Endodermal cell (in vitro differentiated cells): ENCODE measurements at regions not wholly inside any gene's neighbourhood (a gene's known extent, or its start where the extent isn't known, plus 50 kb on each side); places are given as distances from the start of the nearest gene placed in this dataset.

Experiments used
- DNase-seq: peaks from one replicate; pipeline ENCODE4 v3.0.0-alpha.2; 2017
- H3K27ac ChIP-seq: 2 replicates; pipeline ENCODE4 v1.5.1; 2013; ENCODE audit warnings: mild to moderate bottlenecking, low read depth, low read length, moderate library complexity
- H3K27me3 ChIP-seq: 2 replicates; pipeline ENCODE4 v1.6.1; 2013; ENCODE audit warnings: mild to moderate bottlenecking, low read length, moderate library complexity; ENCODE audit not compliant: insufficient read depth, control insufficient read depth, poor library complexity, severe bottlenecking
- H3K36me3 ChIP-seq: 2 replicates; pipeline ENCODE4 v1.7.0; 2013; ENCODE audit warnings: mild to moderate bottlenecking, low read length, moderate library complexity; ENCODE audit not compliant: control insufficient read depth, insufficient read depth
- H3K4me1 ChIP-seq: one replicate; pipeline ENCODE4 v1.7.0; 2013; ENCODE audit warnings: low read length; ENCODE audit not compliant: control insufficient read depth, insufficient read depth
- H3K4me3 ChIP-seq: 2 replicates; pipeline ENCODE4 v1.5.1; 2013; ENCODE audit warnings: mild to moderate bottlenecking, low read length, moderate library complexity
- H3K9ac ChIP-seq: 2 replicates; pipeline ENCODE4 v1.6.1; 2013; ENCODE audit warnings: mild to moderate bottlenecking, low read length, moderate library complexity; ENCODE audit not compliant: poor library complexity, severe bottlenecking; ENCODE audit errors: extremely low read depth
- H3K9me3 ChIP-seq: 2 replicates; pipeline ENCODE4 v1.6.1; 2013; ENCODE audit warnings: mild to moderate bottlenecking, low read length, moderate library complexity; ENCODE audit not compliant: control insufficient read depth
- H3K27ac Mint-ChIP-seq: 2 replicates; pipeline ENCODE4 v1.8.0; 2020; ENCODE audit warnings: mixed read lengths
- H3K27me3 Mint-ChIP-seq: 2 replicates; pipeline ENCODE4 v1.8.0; 2021; ENCODE audit warnings: mild to moderate bottlenecking, mixed read lengths; ENCODE audit not compliant: insufficient read depth
- H3K36me3 Mint-ChIP-seq: 2 replicates; pipeline ENCODE4 v1.8.0; 2020; ENCODE audit warnings: low read depth, mixed read lengths
- H3K4me1 Mint-ChIP-seq: 2 replicates; pipeline ENCODE4 v1.8.0; 2020; ENCODE audit warnings: mixed read lengths
- H3K4me3 Mint-ChIP-seq: 2 replicates; pipeline ENCODE4 v1.8.0; 2020; ENCODE audit warnings: mild to moderate bottlenecking, moderate library complexity, mixed read lengths
- H3K9me3 Mint-ChIP-seq: 2 replicates; pipeline ENCODE4 v1.8.0; 2020; ENCODE audit warnings: mild to moderate bottlenecking, mixed read lengths
- WGBS, 2 experiments: methylation state at CpG; one replicate each; pipeline versions ENCODE4 v1.1.5 to v1.1.7; 2013; ENCODE audit warnings: missing lambda C conversion rate in 2 of 2, mixed read lengths in 1 of 2; ENCODE audit not compliant: insufficient coverage in 1 of 2, insufficient read length in 1 of 2; 5-methylcytosine and 5-hydroxymethylcytosine counted together
- TF ChIP-seq, protein P1 (sequence below): fragments of 200-600 bp; sonication (generic); conservative IDR thresholded peaks from 2 replicates; pipeline ENCODE4 v1.5.0; 2021; ENCODE audit warnings: antibody characterized with exemption, mild to moderate bottlenecking

DNA sequence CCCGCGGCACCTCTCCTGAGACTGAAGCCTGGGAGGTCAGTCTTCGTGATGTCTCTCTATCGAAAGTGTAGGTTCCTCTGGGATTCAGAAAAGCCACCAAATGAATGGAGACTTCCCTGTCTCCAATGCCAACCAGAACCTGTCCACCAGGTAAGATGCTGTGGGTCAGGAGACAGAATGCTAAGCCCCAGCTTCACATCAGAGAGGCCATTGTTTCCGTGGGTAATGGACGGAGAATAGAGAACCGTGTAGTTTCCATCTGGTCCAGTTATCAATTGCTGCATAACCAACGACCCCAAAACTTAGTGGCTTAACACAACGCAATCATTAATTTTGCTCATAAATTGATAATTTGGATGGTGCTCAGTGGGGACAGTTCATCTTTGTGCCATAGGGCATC lies 93.5 kb downstream of the DDX1 start:
- H3K36me3 Mint-ChIP-seq, result no peaks in the 10 kb centered on the region
- TF ChIP-seq, protein P1, sequence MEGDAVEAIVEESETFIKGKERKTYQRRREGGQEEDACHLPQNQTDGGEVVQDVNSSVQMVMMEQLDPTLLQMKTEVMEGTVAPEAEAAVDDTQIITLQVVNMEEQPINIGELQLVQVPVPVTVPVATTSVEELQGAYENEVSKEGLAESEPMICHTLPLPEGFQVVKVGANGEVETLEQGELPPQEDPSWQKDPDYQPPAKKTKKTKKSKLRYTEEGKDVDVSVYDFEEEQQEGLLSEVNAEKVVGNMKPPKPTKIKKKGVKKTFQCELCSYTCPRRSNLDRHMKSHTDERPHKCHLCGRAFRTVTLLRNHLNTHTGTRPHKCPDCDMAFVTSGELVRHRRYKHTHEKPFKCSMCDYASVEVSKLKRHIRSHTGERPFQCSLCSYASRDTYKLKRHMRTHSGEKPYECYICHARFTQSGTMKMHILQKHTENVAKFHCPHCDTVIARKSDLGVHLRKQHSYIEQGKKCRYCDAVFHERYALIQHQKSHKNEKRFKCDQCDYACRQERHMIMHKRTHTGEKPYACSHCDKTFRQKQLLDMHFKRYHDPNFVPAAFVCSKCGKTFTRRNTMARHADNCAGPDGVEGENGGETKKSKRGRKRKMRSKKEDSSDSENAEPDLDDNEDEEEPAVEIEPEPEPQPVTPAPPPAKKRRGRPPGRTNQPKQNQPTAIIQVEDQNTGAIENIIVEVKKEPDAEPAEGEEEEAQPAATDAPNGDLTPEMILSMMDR, result no peak
- H3K27ac Mint-ChIP-seq, result no peak overlapping the region
- Histone ChIP-seq H3K27me3 (no peaks in the 10 kb centered on the region), H3K36me3 (no peaks in the 10 kb centered on the region), H3K9ac (no peak overlapping the region), H3K4me1 (no peaks in the 10 kb centered on the region), H3K9me3 (peaks cover 4% of the 10 kb centered on the region), H3K27ac (no peak overlapping the region), H3K4me3 (no peak overlapping the region)
- no peak for DNase-seq
- H3K9me3 Mint-ChIP-seq, result peaks cover 17% of the 10 kb centered on the region
- peaks cover 11% of the 10 kb centered on the region for H3K27me3 Mint-ChIP-seq
- H3K4me3 Mint-ChIP-seq, result no peak overlapping the region
- 93 to 100% methylated on average over 9 of the region's 9 CpGs for WGBS, 2 experiments
- no peaks in the 10 kb centered on the region for H3K4me1 Mint-ChIP-seq

DNA sequence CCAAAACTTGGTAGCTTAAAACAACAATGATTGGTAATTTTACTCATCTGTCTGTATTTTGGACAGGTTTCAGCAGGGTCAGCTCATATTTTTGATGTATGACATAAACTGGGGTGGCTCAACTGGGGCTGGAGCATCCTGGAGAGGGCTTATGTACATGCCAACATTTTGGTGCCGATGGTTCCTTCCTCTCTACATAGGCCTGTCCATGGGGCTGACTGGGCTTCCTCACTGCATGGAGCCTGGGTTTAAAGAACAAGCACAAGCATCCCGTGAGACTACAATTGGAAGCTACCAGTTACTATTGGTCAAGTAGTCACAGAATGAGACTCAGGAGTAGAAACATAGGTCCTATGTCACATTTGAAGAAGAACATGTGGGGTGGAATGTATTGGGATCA lies 95.0 kb downstream of the DDX1 start:
- no peaks in the 10 kb centered on the region for H3K36me3 ChIP-seq
- Mint-ChIP-seq H3K9me3 (peaks cover 7% of the 10 kb centered on the region), H3K4me1 (no peaks in the 10 kb centered on the region), H3K4me3 (no peak overlapping the region), H3K27ac (no peak overlapping the region), H3K36me3 (no peaks in the 10 kb centered on the region), H3K27me3 (peaks cover 11% of the 10 kb centered on the region)
- DNase-seq, result no peak
- TF ChIP-seq, protein P1, result no peak
- 91 to 100% methylated on average over 1 to 2 of the region's 2 CpGs for WGBS, 2 experiments
- H3K27ac ChIP-seq, result no peak overlapping the region
- H3K9me3 ChIP-seq, result no peaks in the 10 kb centered on the region
- H3K4me1 ChIP-seq, result no peaks in the 10 kb centered on the region
- no peaks in the 10 kb centered on the region for H3K27me3 ChIP-seq
- no peak overlapping the region for H3K9ac ChIP-seq
- H3K4me3 ChIP-seq, result no peak overlapping the region

DNA sequence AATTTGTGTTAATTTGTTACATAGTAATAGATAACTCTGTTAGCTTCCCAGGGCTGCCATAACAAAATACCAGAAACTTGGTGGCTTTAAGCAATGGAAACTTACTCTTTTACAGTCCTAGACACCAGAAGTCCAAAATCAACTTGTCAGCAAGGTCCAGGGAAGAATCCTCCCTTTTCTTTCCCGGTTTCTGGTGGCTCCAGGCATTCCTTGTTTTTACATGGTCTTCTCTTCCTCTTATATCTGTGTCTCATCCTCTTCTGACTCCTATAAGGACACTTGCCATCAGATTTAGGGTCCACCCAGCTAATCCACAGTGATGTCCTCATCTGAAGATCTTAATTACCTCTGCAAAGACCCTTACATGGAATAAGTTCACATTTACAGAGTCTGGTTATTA lies 95.6 kb downstream of the DDX1 start:
- Histone ChIP-seq H3K9me3 (no peaks in the 10 kb centered on the region), H3K4me1 (no peaks in the 10 kb centered on the region)
- 80 to 92% methylated on average over 1 of the region's 1 CpG for WGBS, 2 experiments

More for the DNA sequence above, 95.6 kb downstream of the DDX1 start:
- Mint-ChIP-seq H3K9me3 (peaks cover under 1% of the 10 kb centered on the region), H3K4me1 (no peaks in the 10 kb centered on the region), H3K27me3 (peaks cover 11% of the 10 kb centered on the region), H3K36me3 (no peaks in the 10 kb centered on the region), H3K4me3 (no peak overlapping the region), H3K27ac (no peak overlapping the region)
- no peaks in the 10 kb centered on the region for H3K36me3 ChIP-seq
- DNase-seq, result no peak
- H3K9ac ChIP-seq, result no peak overlapping the region
- TF ChIP-seq, protein P1, result no peak
- H3K27me3 ChIP-seq, result no peaks in the 10 kb centered on the region
- no peak overlapping the region for H3K4me3 ChIP-seq
- no peak overlapping the region for H3K27ac ChIP-seq
